DMS53 treated with DMSO at 0.1 percent for 48 hours (cell line): ENCODE measurements at regions not wholly inside any gene's neighbourhood (a gene's known extent, or its start where the extent isn't known, plus 50 kb on each side); places are given as distances from the start of the nearest gene placed in this dataset.
"Not testable (repeated sequence)": the region's sequence is repeated elsewhere in the genome, so short reads cannot be mapped to it uniquely, and the experiment has no call there.

ENCODE experiments used
- DNase-seq: peaks from one replicate; lab custom pipeline; 2025; ENCODE audit not compliant: unreplicated experiment; lab: John Stamatoyannopoulos, UW

- DNase-seq = no peak
Observed at GRCh38 chr7:66502230-66503035, 126.2 kb upstream of the KCTD7 start.

- no peak for DNase-seq
Observed at GRCh38 chr7:66503036-66503370, 125.7 kb upstream of the KCTD7 start.

GRCh38 chr7:66503551-66504031, 125.1 kb upstream of the KCTD7 start:
- no peak for DNase-seq

- no peak for DNase-seq
Observed at GRCh38 chr7:66504131-66504530, 124.5 kb upstream of the KCTD7 start.

- DNase-seq = peak; percentile 64
Observed at GRCh38 chr7:66505009-66505408, 123.7 kb upstream of the KCTD7 start.

- peak; percentile 30 for DNase-seq
Observed at GRCh38 chr7:66505531-66506451, 122.9 kb upstream of the KCTD7 start.

- not testable (repeated sequence) for DNase-seq
Observed at GRCh38 chr7:66506703-66507102, 122.0 kb upstream of the KCTD7 start.

GRCh38 chr7:66507764-66508296, 120.9 kb upstream of the KCTD7 start:
- no peak for DNase-seq

- DNase-seq = no peak
Observed at GRCh38 chr7:66508431-66508830, 120.2 kb upstream of the KCTD7 start.

GRCh38 chr7:66514050-66514449, 114.6 kb upstream of the KCTD7 start:
- no peak for DNase-seq

- no peak for DNase-seq
Observed at GRCh38 chr7:66517212-66517909, 111.3 kb upstream of the KCTD7 start.

- DNase-seq = no peak
Observed at GRCh38 chr7:66518151-66518691, 110.5 kb upstream of the KCTD7 start.

GRCh38 chr7:66521675-66522074, 107.0 kb upstream of the KCTD7 start:
- no peak for DNase-seq

- DNase-seq = no peak
Observed at GRCh38 chr7:66522518-66522917, 106.2 kb upstream of the KCTD7 start.

GRCh38 chr7:66523409-66523808, 105.3 kb upstream of the KCTD7 start:
- no peak for DNase-seq

GRCh38 chr7:66524738-66525137, 103.9 kb upstream of the KCTD7 start:
- no peak for DNase-seq

GRCh38 chr7:66526782-66527181, 101.9 kb upstream of the KCTD7 start:
- not testable (repeated sequence) for DNase-seq

- DNase-seq = no peak
Observed at GRCh38 chr7:66528652-66529051, 100.0 kb upstream of the KCTD7 start.

GRCh38 chr7:66529883-66530610, 98.6 kb upstream of the KCTD7 start:
- DNase-seq = no peak
